Activated CD4-positive, alpha-beta T cell treated with anti-CD3 and anti-CD28 coated beads, Interleukin-2, amount 50 U/mL, for 1 hour (primary cell): ENCODE measurements at regions not wholly inside any gene's neighbourhood (a gene's known extent, or its start where the extent isn't known, plus 50 kb on each side); places are given as distances from the start of the nearest gene placed in this dataset.

Experiments
- DNase-seq: peaks from one replicate; pipeline ENCODE4 v3.0.0-alpha.2; 2020

- no peak for DNase-seq
These were observed 400.8 kb upstream of the IRX4 start for GRCh38 chr5:2283481-2284045.

DNA sequence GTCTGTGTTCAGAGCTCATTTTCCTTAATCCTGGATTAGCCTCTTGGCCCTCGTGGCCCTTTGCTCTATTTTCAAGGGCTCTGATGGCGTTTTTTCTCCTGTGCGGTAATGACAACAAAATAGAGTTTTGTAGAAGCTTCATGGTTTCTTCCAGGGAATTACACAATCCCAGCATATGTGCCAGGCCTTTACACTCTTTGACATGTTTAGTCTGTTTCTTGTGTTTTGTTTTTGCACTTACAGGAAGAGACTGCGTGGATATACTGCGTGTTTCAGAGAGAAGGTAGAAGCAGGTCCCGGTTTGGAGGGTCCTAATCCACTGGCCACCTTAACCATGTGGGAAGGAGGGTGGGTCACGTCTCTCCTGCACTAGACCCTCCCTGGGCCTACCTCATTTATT is 400.2 kb upstream of the IRX4 start:
- no peak for DNase-seq

DNA sequence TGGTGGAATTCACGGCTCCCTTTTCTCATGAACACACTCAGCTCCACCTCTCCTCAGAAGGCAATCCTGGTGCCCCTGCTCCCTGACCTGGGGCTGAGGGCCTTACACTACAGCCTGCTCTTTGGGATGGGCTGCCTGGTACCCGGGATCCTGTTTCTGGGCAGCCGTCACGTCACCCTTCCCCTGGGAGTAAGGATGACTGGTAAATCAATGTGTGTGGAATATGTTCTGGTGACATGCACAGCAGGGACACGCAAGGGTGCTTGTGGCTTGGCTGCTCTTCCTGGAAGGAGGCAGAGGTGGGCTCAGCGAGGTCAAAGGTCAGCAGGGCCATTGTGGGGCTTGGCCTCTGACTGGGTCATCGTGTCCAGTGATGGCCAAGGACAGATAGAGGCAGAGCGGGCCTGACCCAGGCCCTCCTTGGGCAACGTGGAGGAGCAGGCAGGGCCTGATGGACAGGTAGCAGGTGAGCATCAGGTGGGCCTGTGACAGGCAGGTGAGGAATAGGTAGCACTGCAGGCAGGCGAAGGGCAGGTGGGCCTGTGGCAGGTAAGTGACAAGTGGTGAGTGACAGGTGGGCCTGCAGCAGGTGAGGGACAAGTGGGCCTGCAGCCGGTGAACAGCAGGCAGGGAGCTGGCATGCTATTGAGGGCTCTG is 399.4 kb upstream of the IRX4 start:
- no peak for DNase-seq

DNA sequence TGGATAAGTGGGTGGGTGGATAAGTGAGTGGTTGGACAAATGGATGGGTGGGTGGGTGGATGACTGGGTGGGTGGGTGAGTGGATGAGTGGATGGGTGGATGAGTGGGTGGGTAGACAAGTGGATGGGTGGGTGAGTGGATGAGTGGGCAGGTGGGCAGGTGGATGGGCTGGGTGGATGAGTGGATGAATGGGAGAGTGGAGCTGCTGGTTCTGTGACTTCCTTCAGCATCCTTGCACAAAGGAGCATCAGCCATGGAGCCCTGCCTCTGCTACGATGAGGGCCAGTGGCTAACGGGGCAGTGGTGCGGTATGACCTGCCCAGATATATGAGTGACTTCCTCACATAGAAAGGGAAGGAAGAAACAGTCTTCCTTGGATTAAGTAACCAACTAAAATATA is 398.7 kb upstream of the IRX4 start:
- DNase-seq: no peak

GRCh38 chr5:2280318-2280717 is 397.6 kb upstream of the IRX4 start:
- no peak for DNase-seq

DNA sequence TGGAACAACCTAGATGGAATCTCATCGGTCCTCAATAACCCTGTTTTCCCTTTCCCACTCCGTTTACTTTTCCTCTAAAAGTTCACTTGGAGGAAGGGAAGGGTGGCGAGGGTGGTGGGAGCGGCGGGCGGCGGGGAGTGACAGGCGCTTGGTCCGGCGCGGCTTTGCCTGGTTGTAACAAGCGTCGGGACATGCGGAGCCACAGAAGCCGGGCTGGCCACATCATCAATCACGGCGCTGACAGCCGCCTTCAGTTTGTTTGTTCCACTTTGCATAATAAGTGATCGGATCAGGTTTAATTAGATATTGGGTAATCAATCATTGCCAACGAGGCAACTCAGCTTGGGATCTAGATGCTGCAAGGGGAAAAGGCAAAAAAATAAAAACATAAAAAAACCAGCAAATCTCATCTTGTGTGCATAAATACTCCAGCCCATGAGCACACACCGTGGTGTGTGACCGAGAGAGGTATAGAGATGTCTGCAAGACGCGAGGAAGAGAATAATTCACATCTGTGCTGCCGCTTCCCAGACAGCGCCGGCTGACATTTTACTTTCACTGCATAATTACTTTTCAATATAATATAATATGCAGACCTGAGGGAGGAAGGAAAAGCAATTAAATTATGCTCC is 396.2 kb upstream of the IRX4 start:
- DNase-seq: no peak

DNA sequence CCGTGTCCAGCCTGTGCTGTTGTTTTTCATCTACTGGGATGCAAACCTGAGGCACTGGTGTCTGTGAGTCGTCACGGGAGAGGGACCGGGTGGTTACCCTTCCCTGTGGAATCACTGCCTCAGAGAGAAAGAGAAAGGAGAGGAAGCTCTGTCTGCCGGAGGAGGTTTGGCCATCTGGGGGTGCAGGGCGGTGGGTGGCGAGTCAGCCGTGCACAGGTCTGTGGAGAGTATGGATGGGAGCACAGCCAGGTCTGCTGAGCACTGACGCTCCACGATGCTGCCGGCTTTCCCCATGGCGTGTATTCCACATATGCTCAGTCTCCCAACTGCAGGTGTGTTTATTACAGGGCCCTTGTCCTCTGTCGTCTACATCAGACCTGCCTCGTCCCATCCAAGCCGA is 395.2 kb upstream of the IRX4 start:
- no peak for DNase-seq

DNA sequence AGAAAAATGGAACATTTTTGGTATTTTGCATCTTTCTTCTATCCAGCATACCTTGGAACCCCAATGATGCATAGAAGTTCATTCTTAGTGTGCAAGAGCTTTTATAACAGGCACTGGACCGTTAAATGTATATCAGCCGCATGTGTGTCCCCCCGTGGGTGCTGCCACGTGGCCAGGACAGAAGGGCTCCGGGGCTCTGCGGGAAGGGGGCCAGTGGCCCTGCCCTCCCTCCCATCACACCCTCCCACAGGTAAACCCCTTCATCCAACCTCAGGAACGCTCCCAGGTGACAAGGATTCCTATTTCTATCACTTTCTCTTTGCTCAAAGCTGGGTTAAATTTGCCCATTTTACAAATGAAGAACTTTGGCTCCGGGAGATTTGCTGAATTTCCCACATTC is 393.4 kb upstream of the IRX4 start:
- no peak for DNase-seq

- DNase-seq: no peak
These were observed 390.0 kb upstream of the IRX4 start for GRCh38 chr5:2272755-2273154.

DNA sequence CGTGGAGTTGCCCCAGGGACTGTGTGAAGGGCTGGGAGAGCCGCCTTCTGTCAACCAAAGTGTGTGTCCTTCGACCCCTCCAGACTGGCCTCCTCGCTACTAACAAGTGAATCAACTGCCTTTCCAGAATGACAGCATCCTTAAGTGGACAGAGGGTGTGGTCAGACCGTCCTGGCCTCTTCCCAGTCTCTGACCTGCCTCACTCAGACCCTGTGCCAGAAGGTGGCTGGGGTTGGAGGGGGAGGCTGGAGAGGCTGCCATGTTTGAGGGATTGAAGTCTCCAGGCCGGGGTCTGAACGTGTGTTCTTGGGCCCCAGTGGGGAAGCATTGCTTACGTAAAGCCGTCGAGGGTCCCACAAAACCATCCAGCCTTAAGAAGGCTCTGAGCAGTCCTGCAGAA is 389.3 kb upstream of the IRX4 start:
- no peak for DNase-seq

DNA sequence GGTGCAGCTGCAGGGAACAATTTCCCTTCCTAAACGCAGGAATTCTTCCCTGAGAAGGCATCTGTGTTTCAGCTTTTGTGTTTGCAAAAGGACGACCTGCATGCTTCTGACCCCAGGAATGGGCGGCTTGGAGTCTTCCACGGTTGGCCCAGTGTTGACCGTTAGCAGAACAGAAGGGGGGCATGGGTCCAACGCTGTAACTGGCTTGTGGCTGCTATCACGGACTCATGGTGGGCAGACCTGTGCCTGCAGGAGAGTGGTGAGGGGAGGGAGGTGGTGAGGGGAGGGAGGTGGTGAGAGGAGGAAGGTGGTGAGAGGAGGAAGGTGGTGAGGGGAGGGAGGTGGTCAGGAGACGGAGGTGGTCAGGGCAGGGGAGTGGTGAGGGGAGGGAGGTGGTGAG is 388.6 kb upstream of the IRX4 start:
- DNase-seq: no peak

DNA sequence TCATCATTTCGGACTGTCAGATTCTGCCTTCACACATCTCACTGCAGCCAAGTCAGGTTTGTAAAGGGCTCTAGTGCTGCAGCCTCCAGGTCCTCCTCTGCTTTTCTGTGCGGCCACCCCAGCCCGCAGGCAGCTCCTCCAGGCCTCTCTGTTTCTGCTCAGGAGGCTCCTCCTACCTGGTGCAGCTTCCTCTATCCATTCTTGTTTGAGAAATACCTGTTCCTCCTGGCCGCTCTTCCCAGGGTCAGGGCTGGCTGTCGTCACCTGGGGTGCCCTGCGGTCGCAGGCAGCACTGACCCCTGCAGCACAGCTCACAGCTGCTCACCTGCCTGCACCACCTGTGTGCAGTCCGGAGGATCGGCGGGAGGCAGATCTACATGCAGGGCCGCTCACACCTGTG is 387.7 kb upstream of the IRX4 start:
- no peak for DNase-seq

DNA sequence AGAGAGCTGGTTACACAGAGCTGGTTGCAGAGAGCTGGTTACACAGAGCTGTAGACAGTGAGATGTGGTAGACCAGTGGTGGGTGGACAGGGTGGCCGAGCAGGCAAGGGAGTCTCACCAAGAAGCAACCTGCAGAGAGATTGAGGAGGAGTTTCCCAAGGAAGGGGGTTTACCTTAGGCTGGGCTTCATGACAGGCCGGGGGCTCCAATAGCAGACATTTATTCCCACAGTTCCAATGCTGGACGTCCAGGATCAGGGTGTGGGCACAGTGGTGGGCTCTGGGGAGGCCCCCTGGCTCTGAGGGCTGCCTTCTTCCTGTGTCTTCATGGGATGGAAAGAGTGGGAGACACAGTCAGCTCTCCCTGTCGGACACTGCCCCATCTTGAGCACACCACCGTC is 386.9 kb upstream of the IRX4 start:
- DNase-seq: no peak

DNA sequence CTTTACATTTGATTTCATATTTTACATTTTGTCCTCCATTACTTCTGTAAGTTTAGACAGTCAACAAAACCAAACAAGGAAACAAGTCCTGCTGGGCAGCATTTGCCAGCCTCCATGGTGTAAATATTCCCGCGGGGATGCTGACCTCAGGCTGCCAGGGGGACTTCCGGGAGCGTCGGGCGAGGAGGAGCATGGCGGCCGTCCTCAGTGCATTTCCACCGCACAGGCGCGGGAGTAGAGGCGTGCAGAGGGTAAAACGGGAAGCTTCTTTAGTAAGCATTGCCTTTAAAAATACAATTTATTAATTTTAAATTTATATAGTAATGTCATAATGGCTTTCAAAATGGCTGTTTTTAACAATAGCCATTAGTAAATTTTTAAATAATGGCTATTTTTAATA is 385.3 kb upstream of the IRX4 start:
- DNase-seq: no peak

GRCh38 chr5:2266641-2267240 is 384.0 kb upstream of the IRX4 start:
- DNase-seq: no peak

DNA sequence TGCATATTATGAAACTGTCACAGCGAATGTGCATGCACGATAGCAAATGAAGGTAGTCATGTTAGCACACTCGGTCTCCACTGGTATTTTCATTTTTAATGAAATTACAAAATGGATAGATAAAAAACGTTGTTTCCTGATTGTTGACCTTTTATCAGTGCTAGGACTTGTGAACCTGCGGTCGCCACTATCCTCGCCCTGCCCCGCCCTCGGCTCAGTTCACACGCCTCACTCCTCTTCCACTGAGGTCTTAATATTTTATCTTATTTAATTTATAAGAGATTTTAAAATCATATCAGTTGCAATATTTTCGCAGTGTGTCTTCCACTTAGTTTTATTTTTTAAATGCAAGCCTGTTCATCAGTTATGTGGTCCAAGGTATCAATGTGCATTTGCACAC is 382.6 kb upstream of the IRX4 start:
- no peak for DNase-seq

DNA sequence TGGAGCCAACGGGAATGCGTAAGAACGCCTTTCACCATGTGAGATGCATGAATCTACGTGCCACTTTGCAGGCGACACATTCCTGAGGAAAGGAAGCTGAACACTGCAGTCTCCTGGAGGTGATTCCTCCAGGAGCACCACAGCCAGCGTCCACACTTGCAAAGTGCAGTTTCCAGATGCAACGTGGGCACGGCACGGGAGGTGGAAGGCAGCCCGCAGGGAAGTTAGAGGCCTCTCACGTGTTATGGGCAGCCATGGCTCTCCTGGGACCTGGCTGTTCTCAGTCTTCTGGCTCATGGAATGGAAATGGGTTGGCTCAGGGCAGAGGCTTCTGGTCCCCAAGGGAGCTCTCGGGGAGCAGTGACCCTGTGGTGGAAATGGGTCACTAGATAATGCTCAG is 381.0 kb upstream of the IRX4 start:
- no peak for DNase-seq

- DNase-seq: no peak
These were observed 379.9 kb upstream of the IRX4 start for GRCh38 chr5:2262620-2263019.

DNA sequence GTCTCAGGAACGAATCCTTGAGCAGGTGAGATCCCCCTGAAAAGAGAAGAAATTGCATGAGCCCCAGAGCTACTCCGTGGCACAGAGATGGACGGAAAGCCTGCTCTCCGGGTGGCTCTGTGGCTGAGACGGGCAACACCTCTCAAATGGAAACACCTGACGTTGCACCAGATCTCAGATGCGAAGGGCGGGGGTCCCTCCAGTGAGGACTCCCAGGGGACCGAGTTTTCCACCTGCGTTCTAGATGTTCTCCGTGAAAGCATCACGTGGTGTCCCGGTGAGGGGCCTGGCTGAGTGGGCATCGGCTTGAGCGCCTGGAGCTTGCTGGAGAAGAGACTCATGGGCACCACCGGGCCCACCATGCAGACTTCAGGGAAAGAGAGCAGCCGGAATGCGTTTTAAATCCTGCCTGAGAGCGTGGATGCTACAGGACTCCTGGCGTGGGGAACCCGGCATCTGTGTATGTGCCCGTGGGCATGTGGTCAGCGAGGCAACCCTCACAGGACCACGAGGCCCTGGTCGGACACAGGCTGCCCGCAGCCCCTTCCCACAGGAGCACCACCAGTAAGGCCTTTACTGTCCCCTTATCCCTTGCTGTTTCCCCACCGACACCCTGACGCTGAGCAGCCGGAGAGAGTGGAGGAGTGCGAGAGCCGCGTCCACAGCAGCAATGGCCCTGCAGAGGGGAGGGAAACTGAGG is 378.4 kb upstream of the IRX4 start:
- no peak for DNase-seq

- DNase-seq: no peak
These were observed 377.7 kb upstream of the IRX4 start for GRCh38 chr5:2260211-2261003.

GRCh38 chr5:2259494-2260107 is 376.9 kb upstream of the IRX4 start:
- no peak for DNase-seq

DNA sequence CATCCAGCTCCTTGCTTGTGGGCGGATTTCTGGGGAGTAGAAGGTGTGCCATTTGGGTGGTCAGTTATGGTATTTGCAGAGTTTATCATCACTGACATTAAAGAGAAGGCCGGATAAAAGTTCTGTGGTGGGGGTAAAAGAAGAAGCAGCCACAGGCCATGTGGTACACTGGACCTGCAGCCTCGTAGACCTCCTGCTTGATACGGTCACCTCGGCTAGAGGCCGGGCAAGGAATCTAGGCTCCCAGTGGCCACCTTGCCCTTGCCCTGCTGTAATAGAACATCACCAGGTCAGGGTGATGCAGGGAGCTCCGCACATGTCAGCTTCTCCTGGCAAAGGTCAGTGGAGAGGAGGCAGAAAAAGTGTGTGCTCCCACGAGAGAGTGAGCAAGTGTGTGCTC is 376.1 kb upstream of the IRX4 start:
- DNase-seq: no peak
